D721Med (cell line): ENCODE measurements at regions not wholly inside any gene's neighbourhood (a gene's known extent, or its start where the extent isn't known, plus 50 kb on each side); places are given as distances from the start of the nearest gene placed in this dataset.
A peak's percentile ranks its signal among the peaks of the same experiment; 100 is the strongest.
"Not testable (repeated sequence)": the region's sequence is repeated elsewhere in the genome, so short reads cannot be mapped to it uniquely, and the experiment has no call there.

Experiments used
- DNase-seq: peaks from one replicate; pipeline ENCODE4 v3.0.0; 2011; ENCODE audit warnings: low spot score; ENCODE audit not compliant: insufficient read length
- FAIRE-seq: peaks from 2 replicates; lab custom pipeline; 2011; peaks lifted over from hg19 to GRCh38; lab: Jason Lieb, UNC
- CTCF ChIP-seq: IDR thresholded peaks from 2 replicates; pipeline ENCODE4 v1.5.1; 2012; ENCODE audit warnings: mild to moderate bottlenecking, control low read depth; ENCODE audit not compliant: insufficient read depth; ENCODE audit errors: missing control alignments

GRCh38 chr12:7591531-7591930, 74.2 kb downstream of the APOBEC1 start:
- no peak for FAIRE-seq
- no peak for DNase-seq
- no peak for TF ChIP-seq CTCF

GRCh38 chr12:7590085-7590484, 75.6 kb downstream of the APOBEC1 start:
- FAIRE-seq, DNase-seq: not testable (repeated sequence)

GRCh38 chr12:7588742-7589329, 76.9 kb downstream of the APOBEC1 start:
- peak; percentile 23 for TF ChIP-seq CTCF
- FAIRE-seq, DNase-seq: not testable (repeated sequence)

- DNase-seq, FAIRE-seq: not testable (repeated sequence)
These were observed 80.6 kb upstream of the CD163 start for GRCh38 chr12:7584137-7584536.

- no peak for TF ChIP-seq CTCF
- FAIRE-seq (no peak), DNase-seq (no peak)
These were observed 79.9 kb upstream of the CD163 start for GRCh38 chr12:7583471-7583870.

GRCh38 chr12:7582796-7583195, 79.2 kb upstream of the CD163 start:
- no peak for TF ChIP-seq CTCF
- FAIRE-seq (no peak), DNase-seq (no peak)

GRCh38 chr12:7581625-7582024, 78.0 kb upstream of the CD163 start:
- no peak for DNase-seq
- no peak for FAIRE-seq
- TF ChIP-seq CTCF: no peak

- no peak for DNase-seq
- no peak for FAIRE-seq
- TF ChIP-seq CTCF: no peak
These were observed 77.5 kb upstream of the CD163 start for GRCh38 chr12:7581046-7581445.
